LNCAP (cell line): ENCODE measurements at regions not wholly inside any gene's neighbourhood (a gene's known extent, or its start where the extent isn't known, plus 50 kb on each side); places are given as distances from the start of the nearest gene placed in this dataset.

Source experiments
- TF ChIP-seq, protein P1 (sequence below): fragments of 450-650 bp; IDR thresholded peaks from 2 replicates; pipeline ENCODE4 v1.5.1; 2017; ENCODE audit warnings: mild to moderate bottlenecking

DNA sequence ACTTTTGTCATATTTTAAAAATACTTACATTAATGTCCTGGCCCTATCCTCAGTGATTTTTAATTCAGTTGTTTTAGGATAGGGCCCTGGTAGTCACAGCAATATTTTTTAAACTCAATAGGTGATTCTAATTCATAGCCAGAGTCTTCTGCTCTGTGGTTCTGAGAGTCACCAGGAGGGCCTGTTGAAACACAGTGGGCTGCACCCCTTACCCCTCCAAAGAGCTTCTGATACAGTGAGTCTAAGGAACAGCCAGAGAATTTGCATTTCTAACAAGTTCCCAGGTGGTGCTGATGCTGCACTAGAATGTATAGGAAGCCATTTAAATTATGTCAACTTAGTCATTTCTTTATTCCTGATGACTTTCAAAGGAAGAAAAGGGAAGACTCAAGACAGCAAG is 458.3 kb upstream of the ARRDC3 start:
- TF ChIP-seq, protein P1, sequence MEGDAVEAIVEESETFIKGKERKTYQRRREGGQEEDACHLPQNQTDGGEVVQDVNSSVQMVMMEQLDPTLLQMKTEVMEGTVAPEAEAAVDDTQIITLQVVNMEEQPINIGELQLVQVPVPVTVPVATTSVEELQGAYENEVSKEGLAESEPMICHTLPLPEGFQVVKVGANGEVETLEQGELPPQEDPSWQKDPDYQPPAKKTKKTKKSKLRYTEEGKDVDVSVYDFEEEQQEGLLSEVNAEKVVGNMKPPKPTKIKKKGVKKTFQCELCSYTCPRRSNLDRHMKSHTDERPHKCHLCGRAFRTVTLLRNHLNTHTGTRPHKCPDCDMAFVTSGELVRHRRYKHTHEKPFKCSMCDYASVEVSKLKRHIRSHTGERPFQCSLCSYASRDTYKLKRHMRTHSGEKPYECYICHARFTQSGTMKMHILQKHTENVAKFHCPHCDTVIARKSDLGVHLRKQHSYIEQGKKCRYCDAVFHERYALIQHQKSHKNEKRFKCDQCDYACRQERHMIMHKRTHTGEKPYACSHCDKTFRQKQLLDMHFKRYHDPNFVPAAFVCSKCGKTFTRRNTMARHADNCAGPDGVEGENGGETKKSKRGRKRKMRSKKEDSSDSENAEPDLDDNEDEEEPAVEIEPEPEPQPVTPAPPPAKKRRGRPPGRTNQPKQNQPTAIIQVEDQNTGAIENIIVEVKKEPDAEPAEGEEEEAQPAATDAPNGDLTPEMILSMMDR, result no peak

DNA sequence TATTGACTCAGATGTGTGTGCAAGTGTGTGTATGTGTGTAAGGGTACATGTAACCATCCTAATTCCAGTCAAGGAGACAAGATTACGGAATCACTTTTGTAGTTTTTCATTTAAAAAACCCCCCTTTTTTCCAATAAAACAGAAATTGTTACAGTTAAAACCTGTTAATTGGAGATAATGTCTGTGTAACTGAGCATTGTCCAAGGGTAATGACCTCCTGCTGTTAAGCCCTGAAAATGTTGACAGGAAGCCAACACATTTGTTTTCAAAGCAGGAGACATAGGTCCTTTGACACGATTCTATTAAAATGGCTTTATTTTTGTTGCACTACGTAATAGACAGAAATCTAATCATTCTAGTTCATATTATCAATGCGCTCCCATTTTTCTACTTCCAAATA is 457.3 kb upstream of the ARRDC3 start:
- TF ChIP-seq, protein P1, result no peak

DNA sequence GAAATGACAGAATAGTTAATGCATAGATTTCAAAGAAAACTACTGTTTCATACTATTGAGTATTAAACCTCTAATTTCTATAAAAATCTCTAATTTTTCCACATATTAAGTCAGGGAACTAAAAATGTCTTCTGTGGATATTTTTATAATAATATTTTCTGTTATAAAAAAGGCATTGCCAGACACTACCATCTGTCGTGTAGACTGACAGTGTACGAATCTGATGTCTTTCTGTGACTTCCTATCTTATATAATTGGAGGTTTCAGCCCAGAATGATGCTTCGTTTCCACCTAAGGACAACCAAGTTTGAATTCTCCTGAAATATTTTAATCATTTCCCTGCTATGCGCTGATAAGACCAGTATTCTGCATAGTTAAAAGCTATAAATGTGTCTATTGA is 456.6 kb upstream of the ARRDC3 start:
- TF ChIP-seq, protein P1, result no peak

DNA sequence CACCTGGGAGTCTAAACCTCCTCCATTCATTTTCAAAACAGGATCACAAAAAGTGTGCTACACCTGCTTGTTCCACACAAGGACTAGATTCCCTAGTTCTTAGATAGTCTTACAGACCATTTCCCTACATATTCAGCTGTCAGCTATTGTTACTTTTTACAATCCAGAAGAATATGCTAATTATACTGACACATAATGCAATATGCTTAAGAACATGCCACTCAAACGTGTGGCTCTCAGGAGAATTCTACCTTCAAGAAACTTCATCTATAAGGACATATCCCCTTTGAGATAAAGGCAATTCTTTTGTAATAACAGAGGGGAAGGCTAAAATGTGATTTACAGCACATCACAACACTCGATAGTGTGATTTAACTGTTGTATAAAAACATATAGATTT is 456.1 kb upstream of the ARRDC3 start:
- TF ChIP-seq, protein P1, result no peak

DNA sequence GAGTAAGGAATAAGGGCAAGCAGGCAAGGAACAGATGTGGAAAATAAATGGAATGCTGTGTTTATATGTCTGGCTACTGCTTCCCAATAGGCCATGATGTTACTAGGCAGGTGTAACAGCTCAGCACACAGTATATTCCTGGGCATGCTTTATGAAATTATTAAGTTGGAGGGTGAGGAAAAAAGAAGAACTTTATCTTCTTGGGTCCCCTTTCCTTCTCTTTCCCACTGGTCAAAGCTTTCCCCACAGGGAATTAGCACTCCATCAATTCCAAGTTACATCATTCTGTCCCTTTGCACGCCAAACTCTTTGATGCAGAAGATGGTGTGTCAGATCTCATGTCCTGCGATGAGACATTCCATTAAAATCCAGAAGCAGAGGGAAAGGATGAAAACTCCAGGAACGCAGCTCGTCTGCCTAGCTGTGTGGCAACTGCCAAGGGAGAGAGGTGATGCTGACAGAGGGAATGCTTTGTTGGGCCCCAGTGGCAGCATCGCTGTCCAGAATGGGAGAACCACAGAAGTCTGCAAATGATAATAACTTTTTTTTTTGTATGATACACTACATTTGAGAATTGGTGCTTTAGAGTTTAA is 447.3 kb upstream of the ARRDC3 start:
- TF ChIP-seq, protein P1, result no peak

DNA sequence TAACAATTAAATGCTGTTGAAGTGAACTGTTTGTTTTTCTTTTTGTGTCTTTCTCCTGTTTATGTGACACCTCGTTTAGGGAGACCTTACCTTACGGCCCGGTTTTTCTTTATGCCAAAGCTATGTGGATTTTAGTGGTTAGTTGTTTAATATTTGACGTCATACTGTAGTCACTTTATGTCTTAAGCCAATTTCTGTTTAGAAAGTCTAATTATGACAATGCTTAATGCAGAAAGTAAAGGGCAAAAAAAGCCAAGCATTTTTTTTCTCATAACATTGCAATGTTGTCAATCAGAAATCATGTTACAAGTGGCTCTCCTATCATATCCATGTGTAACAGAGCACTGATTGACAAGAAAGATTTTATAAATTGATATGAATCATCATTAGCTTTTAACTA is 442.5 kb upstream of the ARRDC3 start:
- TF ChIP-seq, protein P1, result no peak

DNA sequence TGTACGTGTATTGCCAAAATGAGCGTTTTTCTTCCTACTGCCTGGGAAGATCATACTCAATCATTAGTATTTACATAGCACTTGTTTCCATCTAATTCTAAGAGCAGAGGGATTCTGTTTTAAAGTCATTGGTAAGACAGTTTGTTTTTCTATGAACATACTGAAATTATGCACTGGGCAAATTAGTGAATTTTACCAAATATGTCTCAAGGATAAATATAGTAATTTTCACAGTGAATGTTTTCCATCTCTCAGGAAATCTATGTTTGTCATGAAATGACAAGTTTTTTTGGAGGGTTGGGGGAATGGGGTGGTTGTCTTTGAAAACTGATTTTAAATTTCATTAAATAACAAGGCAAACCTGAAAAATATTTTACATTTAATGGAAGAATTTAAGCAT is 441.3 kb upstream of the ARRDC3 start:
- TF ChIP-seq, protein P1, result no peak

DNA sequence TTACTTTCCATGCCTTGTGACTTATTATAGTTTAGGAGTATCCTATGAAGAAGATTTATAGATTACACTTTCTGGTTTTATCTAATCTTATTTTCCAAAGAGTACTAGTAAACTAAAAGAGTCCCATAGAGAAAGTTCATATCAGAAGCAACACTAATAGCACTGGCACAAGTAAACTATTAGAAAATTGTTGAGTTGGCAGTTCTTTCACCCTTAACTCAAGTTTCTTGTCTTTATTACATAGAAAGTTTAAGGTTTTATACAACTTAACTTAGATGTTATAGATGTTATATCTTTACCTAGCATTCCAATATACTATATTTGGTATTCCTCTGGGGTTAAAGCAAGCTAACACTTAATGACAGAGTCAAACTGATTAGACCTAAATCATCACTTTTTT is 437.8 kb upstream of the ARRDC3 start:
- TF ChIP-seq, protein P1, result no peak
